ENCODE measurements at regions not wholly inside any gene's neighbourhood (a gene's known extent, or its start where the extent isn't known, plus 50 kb on each side); places are given as distances from the start of the nearest gene placed in this dataset.
"Not testable (repeated sequence)": the region's sequence is repeated elsewhere in the genome, so short reads cannot be mapped to it uniquely, and the experiment has no call there.

GRCh38 chr13:90709319-90709718 lies 638.2 kb upstream of the MIR17HG start:
- no peak for DNase-seq

- no peak for DNase-seq
These were observed 637.2 kb upstream of the MIR17HG start for GRCh38 chr13:90710164-90710759.

GRCh38 chr13:90713441-90714133 lies 633.9 kb upstream of the MIR17HG start:
- DNase-seq, result no peak

GRCh38 chr13:90715485-90715884 lies 632.0 kb upstream of the MIR17HG start:
- no peak for DNase-seq

GRCh38 chr13:90717451-90717936 lies 630.0 kb upstream of the MIR17HG start:
- no peak for DNase-seq

GRCh38 chr13:90719461-90719860 lies 628.0 kb upstream of the MIR17HG start:
- no peak for DNase-seq

- no peak for DNase-seq
These were observed 625.5 kb upstream of the MIR17HG start for GRCh38 chr13:90721937-90722336.

GRCh38 chr13:90723381-90723780 lies 624.1 kb upstream of the MIR17HG start:
- no peak for DNase-seq

- no peak for DNase-seq
These were observed 621.1 kb upstream of the MIR17HG start for GRCh38 chr13:90726375-90726774.

GRCh38 chr13:90732049-90732448 lies 615.4 kb upstream of the MIR17HG start:
- no peak for DNase-seq

- DNase-seq, result not testable (repeated sequence)
These were observed 613.0 kb upstream of the MIR17HG start for GRCh38 chr13:90734497-90734896.

- no peak for DNase-seq
These were observed 608.6 kb upstream of the MIR17HG start for GRCh38 chr13:90738881-90739280.

- DNase-seq, result no peak
These were observed 607.4 kb upstream of the MIR17HG start for GRCh38 chr13:90740099-90740498.

- no peak for DNase-seq
These were observed 605.1 kb upstream of the MIR17HG start for GRCh38 chr13:90742381-90742780.

- DNase-seq, result no peak
These were observed 601.3 kb upstream of the MIR17HG start for GRCh38 chr13:90746230-90746629.

- DNase-seq, result no peak
These were observed 597.5 kb upstream of the MIR17HG start for GRCh38 chr13:90750021-90750420.

GRCh38 chr13:90751026-90751425 lies 596.5 kb upstream of the MIR17HG start:
- no peak for DNase-seq

- no peak for DNase-seq
These were observed 595.4 kb upstream of the MIR17HG start for GRCh38 chr13:90752070-90752469.

GRCh38 chr13:90757127-90757680 lies 590.3 kb upstream of the MIR17HG start:
- DNase-seq, result no peak

GRCh38 chr13:90760639-90761038 lies 586.8 kb upstream of the MIR17HG start:
- no peak for DNase-seq

- no peak for DNase-seq
These were observed 583.9 kb upstream of the MIR17HG start for GRCh38 chr13:90763476-90764150.

GRCh38 chr13:90766386-90766902 lies 581.0 kb upstream of the MIR17HG start:
- DNase-seq, result no peak

- DNase-seq, result no peak
These were observed 579.4 kb upstream of the MIR17HG start for GRCh38 chr13:90768116-90768515.
